ENCODE measurements at regions not wholly inside any gene's neighbourhood (a gene's known extent, or its start where the extent isn't known, plus 50 kb on each side); places are given as distances from the start of the nearest gene placed in this dataset.

DNA sequence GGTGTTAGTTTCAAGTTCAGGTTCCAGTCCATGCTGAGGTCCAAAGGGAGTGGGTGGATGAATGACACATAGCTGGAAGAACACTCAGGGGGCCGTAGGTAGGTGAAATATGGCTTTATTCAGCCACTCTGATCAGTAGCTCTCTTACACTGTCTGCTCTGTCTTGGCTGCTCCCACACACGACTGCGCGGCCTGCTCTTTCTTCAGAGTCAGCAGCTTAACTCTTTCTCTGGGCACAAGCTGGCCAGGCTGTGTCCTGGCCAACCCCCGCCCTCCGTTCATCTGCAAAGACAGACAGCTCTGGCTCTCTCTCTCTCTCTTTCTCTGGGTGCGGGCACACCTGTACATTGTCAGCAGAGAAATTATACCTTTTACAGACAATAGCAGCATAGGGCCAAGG is 317.4 kb upstream of the SORCS1 start:
- Histone ChIP-seq H3K9me3 (ENCODE audit: severe bottlenecking) (no peaks in the 10 kb centered on the region), H3K27me3 (ENCODE audit: insufficient read depth, poor library complexity, severe bottlenecking) (no peaks in the 10 kb centered on the region), H3K27ac (ENCODE audit: poor library complexity, severe bottlenecking) (no peak overlapping the region), H3K4me3 (ENCODE audit: severe bottlenecking) (no peak overlapping the region), H3K36me3 (ENCODE audit: low read depth) (no peaks in the 10 kb centered on the region), H3K4me1 (ENCODE audit: insufficient read depth, poor library complexity, severe bottlenecking) (no peaks in the 10 kb centered on the region)
- DNase-seq (ENCODE audit: low spot score) (no peak), ATAC-seq (ENCODE audit: low read depth) (no peak)
- TF ChIP-seq, protein P1, sequence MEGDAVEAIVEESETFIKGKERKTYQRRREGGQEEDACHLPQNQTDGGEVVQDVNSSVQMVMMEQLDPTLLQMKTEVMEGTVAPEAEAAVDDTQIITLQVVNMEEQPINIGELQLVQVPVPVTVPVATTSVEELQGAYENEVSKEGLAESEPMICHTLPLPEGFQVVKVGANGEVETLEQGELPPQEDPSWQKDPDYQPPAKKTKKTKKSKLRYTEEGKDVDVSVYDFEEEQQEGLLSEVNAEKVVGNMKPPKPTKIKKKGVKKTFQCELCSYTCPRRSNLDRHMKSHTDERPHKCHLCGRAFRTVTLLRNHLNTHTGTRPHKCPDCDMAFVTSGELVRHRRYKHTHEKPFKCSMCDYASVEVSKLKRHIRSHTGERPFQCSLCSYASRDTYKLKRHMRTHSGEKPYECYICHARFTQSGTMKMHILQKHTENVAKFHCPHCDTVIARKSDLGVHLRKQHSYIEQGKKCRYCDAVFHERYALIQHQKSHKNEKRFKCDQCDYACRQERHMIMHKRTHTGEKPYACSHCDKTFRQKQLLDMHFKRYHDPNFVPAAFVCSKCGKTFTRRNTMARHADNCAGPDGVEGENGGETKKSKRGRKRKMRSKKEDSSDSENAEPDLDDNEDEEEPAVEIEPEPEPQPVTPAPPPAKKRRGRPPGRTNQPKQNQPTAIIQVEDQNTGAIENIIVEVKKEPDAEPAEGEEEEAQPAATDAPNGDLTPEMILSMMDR (IDR thresholded peaks at IDR 0.05; ENCODE audit: poor library complexity, severe bottlenecking), result no peak

DNA sequence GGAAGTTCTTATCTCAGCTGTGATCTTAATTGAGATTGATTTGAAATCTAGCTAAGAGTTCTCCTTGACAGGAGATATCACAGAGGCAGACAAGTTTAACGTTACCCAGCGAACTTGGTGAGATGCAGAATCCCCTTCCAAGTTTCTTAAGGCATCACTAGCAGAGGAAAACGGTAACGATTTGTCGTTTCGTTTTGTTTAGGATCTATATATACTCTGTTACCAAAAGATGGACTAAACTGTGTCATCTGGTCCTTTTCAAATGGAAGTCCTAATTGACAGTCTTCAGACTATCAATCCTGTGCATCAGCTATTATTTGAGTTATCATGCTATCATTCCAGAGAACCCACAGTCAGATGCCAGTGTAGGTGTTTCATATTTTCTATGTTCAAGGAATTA is 316.7 kb upstream of the SORCS1 start:
- ATAC-seq (ENCODE audit: low read depth), result no peak
- Histone ChIP-seq H3K36me3 (ENCODE audit: low read depth) (no peaks in the 10 kb centered on the region), H3K4me1 (ENCODE audit: insufficient read depth, poor library complexity, severe bottlenecking) (no peaks in the 10 kb centered on the region), H3K27me3 (ENCODE audit: insufficient read depth, poor library complexity, severe bottlenecking) (no peaks in the 10 kb centered on the region), H3K4me3 (ENCODE audit: severe bottlenecking) (no peak overlapping the region), H3K27ac (ENCODE audit: poor library complexity, severe bottlenecking) (no peak overlapping the region), H3K9me3 (ENCODE audit: severe bottlenecking) (no peaks in the 10 kb centered on the region)
- TF ChIP-seq, protein P1 (IDR thresholded peaks at IDR 0.05; ENCODE audit: poor library complexity, severe bottlenecking), result no peak
- DNase-seq (ENCODE audit: low spot score), result no peak

- Histone ChIP-seq H3K27me3 (ENCODE audit: insufficient read depth, poor library complexity, severe bottlenecking) (no peaks in the 10 kb centered on the region), H3K9me3 (ENCODE audit: severe bottlenecking) (no peaks in the 10 kb centered on the region), H3K4me1 (ENCODE audit: insufficient read depth, poor library complexity, severe bottlenecking) (no peaks in the 10 kb centered on the region), H3K4me3 (ENCODE audit: severe bottlenecking) (no peak overlapping the region), H3K27ac (ENCODE audit: poor library complexity, severe bottlenecking) (no peak overlapping the region), H3K36me3 (ENCODE audit: low read depth) (no peaks in the 10 kb centered on the region)
- TF ChIP-seq, protein P1 (IDR thresholded peaks at IDR 0.05; ENCODE audit: poor library complexity, severe bottlenecking), result no peak
- no peak for ATAC-seq (ENCODE audit: low read depth)
- DNase-seq (ENCODE audit: low spot score), result no peak
Measured at GRCh38 chr10:107480781-107481180, 316.3 kb upstream of the SORCS1 start.

- DNase-seq (ENCODE audit: low spot score) (no peak), ATAC-seq (ENCODE audit: low read depth) (no peak)
- no peak overlapping the region for H3K4me3 ChIP-seq (ENCODE audit: severe bottlenecking)
- H3K36me3 ChIP-seq (ENCODE audit: low read depth), result no peaks in the 10 kb centered on the region
- no peaks in the 10 kb centered on the region for H3K27me3 ChIP-seq (ENCODE audit: insufficient read depth, poor library complexity, severe bottlenecking)
- no peaks in the 10 kb centered on the region for H3K9me3 ChIP-seq (ENCODE audit: severe bottlenecking)
- TF ChIP-seq, protein P1 (IDR thresholded peaks at IDR 0.05; ENCODE audit: poor library complexity, severe bottlenecking), result no peak
- no peak overlapping the region for H3K27ac ChIP-seq (ENCODE audit: poor library complexity, severe bottlenecking)
- no peaks in the 10 kb centered on the region for H3K4me1 ChIP-seq (ENCODE audit: insufficient read depth, poor library complexity, severe bottlenecking)
Measured at GRCh38 chr10:107477266-107477665, 312.8 kb upstream of the SORCS1 start.

- Histone ChIP-seq H3K36me3 (ENCODE audit: low read depth) (no peaks in the 10 kb centered on the region), H3K27ac (ENCODE audit: poor library complexity, severe bottlenecking) (no peak overlapping the region), H3K4me1 (ENCODE audit: insufficient read depth, poor library complexity, severe bottlenecking) (no peaks in the 10 kb centered on the region), H3K9me3 (ENCODE audit: severe bottlenecking) (no peaks in the 10 kb centered on the region), H3K27me3 (ENCODE audit: insufficient read depth, poor library complexity, severe bottlenecking) (no peaks in the 10 kb centered on the region), H3K4me3 (ENCODE audit: severe bottlenecking) (no peak overlapping the region)
- DNase-seq (ENCODE audit: low spot score), result no peak
- TF ChIP-seq, protein P1 (IDR thresholded peaks at IDR 0.05; ENCODE audit: poor library complexity, severe bottlenecking), result no peak
- no peak for ATAC-seq (ENCODE audit: low read depth)
Measured at GRCh38 chr10:107476408-107476807, 311.9 kb upstream of the SORCS1 start.
